Endothelial cell of umbilical vein (primary cell): ENCODE measurements at regions not wholly inside any gene's neighbourhood (a gene's known extent, or its start where the extent isn't known, plus 50 kb on each side); places are given as distances from the start of the nearest gene placed in this dataset.

ENCODE experiments used
- BruUV-seq: library from RNA; stranded (reverse); fragments of 400-500 nt; replicated peaks from 2 replicates; lab custom pipeline; 2021; lab: Mats Ljungman, UMichigan
- CTCF ChIA-PET: fragments of 300-600, 350-600 bp; sonication (Branson Sonifier 250); formaldehyde crosslinking; loops from one replicate; lab custom pipeline; 2021; ENCODE audit warnings: antibody characterized with exemption, inconsistent platforms; lab: Charles Lee
- POLR2A ChIA-PET: fragments of 300-600, 350-600 bp; sonication (Branson Sonifier 250); formaldehyde crosslinking; loops from one replicate; lab custom pipeline; 2021; ENCODE audit warnings: antibody characterized with exemption, inconsistent platforms; lab: Charles Lee
- DNase-seq: peaks from one replicate; pipeline ENCODE4 v3.0.0-alpha.2; 2011; ENCODE audit warnings: low read depth, low spot score
- FAIRE-seq: peaks from 2 replicates; lab custom pipeline; 2011; peaks lifted over from hg19 to GRCh38; lab: Jason Lieb, UNC
- H2AFZ ChIP-seq: 2 replicates; pipeline ENCODE4 v1.6.0; 2012; ENCODE audit warnings: low read depth, low read length, control low read depth, inconsistent platforms
- H3K27ac ChIP-seq: 2 replicates; pipeline ENCODE4 v1.5.1; 2011; ENCODE audit warnings: low read depth, mild to moderate bottlenecking, control low read depth, low read length, moderate library complexity; ENCODE audit not compliant: insufficient read depth
- H3K27me3 ChIP-seq, 2 experiments: 2 replicates each; pipeline versions ENCODE4 v1.6.0 to v1.6.1; 2011; ENCODE audit warnings: low read length in 2 of 2, mixed read lengths in 1 of 2; ENCODE audit not compliant: control insufficient read depth in 2 of 2, insufficient read depth in 2 of 2
- H3K36me3 ChIP-seq, 2 experiments: 2 replicates in 1 of 2; 3 replicates in 1 of 2; pipeline ENCODE4 v1.5.1; 2011; ENCODE audit warnings: low read length in 2 of 2, mild to moderate bottlenecking in 1 of 2, moderate library complexity in 1 of 2; ENCODE audit not compliant: control insufficient read depth in 2 of 2, insufficient read depth in 2 of 2; ENCODE audit errors: extremely low read depth in 1 of 2
- H3K4me1 ChIP-seq: 3 replicates; pipeline ENCODE4 v1.5.1; 2011; ENCODE audit warnings: mild to moderate bottlenecking, low read length; ENCODE audit not compliant: control insufficient read depth, insufficient read depth; ENCODE audit errors: extremely low read depth
- H3K4me2 ChIP-seq: 2 replicates; pipeline ENCODE4 v1.6.1; 2011; ENCODE audit warnings: low read length, control low read depth, mixed read lengths; ENCODE audit not compliant: insufficient read depth
- H3K4me3 ChIP-seq, 3 experiments: fragments of 200-600 bp in 1 of 3; sonication (generic), shearing (Covaris generic) in 1 of 3; replicated peaks in 1 of 3; 2 replicates each; pipeline ENCODE4 v1.5.1; 2011 to 2016; ENCODE audit warnings: control low read depth in 3 of 3, low read length in 3 of 3, mild to moderate bottlenecking in 2 of 3, inconsistent platforms in 1 of 3, low read depth in 1 of 3, moderate library complexity in 1 of 3; ENCODE audit not compliant: insufficient read depth in 1 of 3
- H3K79me2 ChIP-seq: 2 replicates; pipeline ENCODE4 v1.6.0; 2012; ENCODE audit warnings: low read length, inconsistent platforms; ENCODE audit not compliant: control insufficient read depth, insufficient read depth
- H3K9ac ChIP-seq: replicated peaks from 2 replicates; pipeline ENCODE3; 2011; ENCODE audit warnings: low read length, control low read depth; ENCODE audit not compliant: insufficient read depth; ENCODE audit errors: extremely low read depth
- H3K9me1 ChIP-seq: replicated peaks from 3 replicates; pipeline ENCODE4 v1.6.0; 2011; ENCODE audit warnings: mild to moderate bottlenecking, low read length; ENCODE audit not compliant: control insufficient read depth, insufficient read depth; ENCODE audit errors: extremely low read depth
- H3K9me3 ChIP-seq: replicated peaks from 2 replicates; pipeline ENCODE4 v1.5.1; 2012; ENCODE audit warnings: low read length, inconsistent platforms; ENCODE audit not compliant: control insufficient read depth, insufficient read depth
- H4K20me1 ChIP-seq: replicated peaks from 2 replicates; pipeline ENCODE3; 2011; ENCODE audit warnings: mild to moderate bottlenecking, low read length; ENCODE audit not compliant: control insufficient read depth, insufficient read depth; ENCODE audit errors: extremely low read depth
- EZH2 ChIP-seq: IDR thresholded peaks from 2 replicates; pipeline ENCODE4 v1.6.1; 2012; ENCODE audit warnings: borderline replicate concordance, low read depth, mild to moderate bottlenecking, moderate library complexity, low read length, inconsistent platforms; ENCODE audit not compliant: severe bottlenecking
- FOS ChIP-seq: IDR thresholded peaks from 2 replicates; pipeline ENCODE4 v1.6.1; 2011; ENCODE audit warnings: mild to moderate bottlenecking, low read length, moderate library complexity, borderline replicate concordance; ENCODE audit not compliant: insufficient read depth
- GATA2 ChIP-seq: IDR thresholded peaks from 2 replicates; pipeline ENCODE4 v1.7.0; 2011; ENCODE audit warnings: low read depth, mild to moderate bottlenecking, moderate library complexity, mixed read lengths, low read length; ENCODE audit not compliant: insufficient read length, insufficient read depth
- JUN ChIP-seq: IDR thresholded peaks from 2 replicates; pipeline ENCODE4 v1.6.1; 2011; ENCODE audit warnings: borderline replicate concordance, low read depth; ENCODE audit not compliant: insufficient read length, insufficient read depth
- MYC ChIP-seq: IDR thresholded peaks from one replicate; pipeline ENCODE4 v1.6.1; 2011; ENCODE audit warnings: mild to moderate bottlenecking, low read depth, low read length
- dilution Hi-C: fragments of 300-500 bp; cut with MboI; formaldehyde crosslinking; loops from one replicate; pipeline ENCODE4 v1.15.0; 2019; ENCODE audit warnings: low sequenced_read_pairs; ENCODE audit not compliant: extremely low pct_ligation_motif_present
- intact Hi-C: fragments of 100-400 bp; cut with micrococcal nuclease; formaldehyde crosslinking; loops from one replicate; pipeline ENCODE4 v1.10.0; 2022
- TF ChIP-seq, protein P1 (sequence below): IDR thresholded peaks from 2 replicates; pipeline ENCODE4 v1.6.1; 2011; ENCODE audit not compliant: insufficient read depth, insufficient read length
- TF ChIP-seq, protein P2 (sequence below), 2 donors: IDR thresholded peaks; 1 replicate in 1 of 2; 2 replicates in 1 of 2; pipeline ENCODE4 v1.5.1; 2011; ENCODE audit warnings: low read length in 2 of 2, mild to moderate bottlenecking in 2 of 2, moderate library complexity in 2 of 2, control low read depth in 1 of 2, inconsistent platforms in 1 of 2, low read depth in 1 of 2; ENCODE audit not compliant: insufficient read depth in 1 of 2; ENCODE audit errors: extremely low read depth in 1 of 2

GRCh38 chr4:53890461-53890860 lies 173.9 kb downstream of the CHIC2 start:
- POLR2A ChIA-PET, result no interaction called here
- H3K4me1 ChIP-seq, result no peaks in the 10 kb centered on the region
- no peak overlapping the region for H2AFZ ChIP-seq
- H3K4me2 ChIP-seq, result no peak overlapping the region
- no peak for FAIRE-seq
- peaks cover 5 to 10% of the 10 kb centered on the region in 2 experiments for H3K27me3 ChIP-seq
- H3K9ac ChIP-seq, result no peak overlapping the region
- H4K20me1 ChIP-seq, result no peaks in the 10 kb centered on the region
- no peak overlapping the region for H3K4me3 ChIP-seq
- dilution Hi-C loops, result no loop called here
- TF ChIP-seq MYC (no peak), FOS (no peak), JUN (no peak), EZH2 (no peak)
- TF ChIP-seq, protein P1, sequence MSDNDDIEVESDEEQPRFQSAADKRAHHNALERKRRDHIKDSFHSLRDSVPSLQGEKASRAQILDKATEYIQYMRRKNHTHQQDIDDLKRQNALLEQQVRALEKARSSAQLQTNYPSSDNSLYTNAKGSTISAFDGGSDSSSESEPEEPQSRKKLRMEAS, result no peak
- H3K79me2 ChIP-seq, result no peaks in the 10 kb centered on the region
- H3K36me3 ChIP-seq, result no peaks in the 10 kb centered on the region
- no peaks in the 10 kb centered on the region for H3K9me1 ChIP-seq
- CTCF ChIA-PET, result no interaction called here
- DNase-seq, result no peak
- no peaks in the 10 kb centered on the region for H3K9me3 ChIP-seq
- no TSS peak for BruUV-seq
- intact Hi-C loops, result no loop called here
- H3K27ac ChIP-seq, result no peak overlapping the region

DNA sequence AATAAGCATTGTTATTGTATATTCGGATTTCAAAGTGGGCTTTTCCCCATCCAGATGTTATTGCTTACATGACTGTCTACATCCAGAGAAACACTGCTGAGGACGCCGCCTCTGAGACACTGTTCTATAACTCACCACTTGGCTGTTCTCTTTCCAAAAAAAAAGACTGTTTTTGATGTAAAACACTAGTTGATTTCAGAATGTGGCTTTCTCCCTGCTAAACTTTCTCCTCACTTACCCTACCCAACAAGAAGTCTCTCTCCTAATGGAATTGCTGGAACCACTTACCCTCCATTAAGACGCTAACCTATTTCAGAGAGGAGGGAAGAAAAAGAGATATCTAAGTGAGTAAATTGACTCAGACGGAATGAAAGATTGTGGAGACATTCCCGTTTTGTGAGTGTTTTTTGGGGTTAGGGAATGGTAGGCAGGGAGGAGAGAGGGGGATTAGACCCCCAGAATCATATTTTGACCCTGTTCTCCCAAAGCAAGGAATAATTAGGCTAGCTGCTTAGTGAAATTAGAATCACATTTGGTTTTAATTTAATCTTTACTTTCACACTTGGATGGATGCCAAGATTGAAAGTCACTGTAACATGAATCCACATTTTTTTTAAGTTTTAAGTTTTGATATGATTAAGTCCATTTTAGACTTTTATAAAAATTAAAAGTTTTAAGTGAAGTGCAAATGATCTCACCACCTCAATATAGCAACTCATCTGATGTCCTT lies 174.9 kb downstream of the CHIC2 start:
- no peak for TF ChIP-seq GATA2
- TF ChIP-seq, protein P2, sequence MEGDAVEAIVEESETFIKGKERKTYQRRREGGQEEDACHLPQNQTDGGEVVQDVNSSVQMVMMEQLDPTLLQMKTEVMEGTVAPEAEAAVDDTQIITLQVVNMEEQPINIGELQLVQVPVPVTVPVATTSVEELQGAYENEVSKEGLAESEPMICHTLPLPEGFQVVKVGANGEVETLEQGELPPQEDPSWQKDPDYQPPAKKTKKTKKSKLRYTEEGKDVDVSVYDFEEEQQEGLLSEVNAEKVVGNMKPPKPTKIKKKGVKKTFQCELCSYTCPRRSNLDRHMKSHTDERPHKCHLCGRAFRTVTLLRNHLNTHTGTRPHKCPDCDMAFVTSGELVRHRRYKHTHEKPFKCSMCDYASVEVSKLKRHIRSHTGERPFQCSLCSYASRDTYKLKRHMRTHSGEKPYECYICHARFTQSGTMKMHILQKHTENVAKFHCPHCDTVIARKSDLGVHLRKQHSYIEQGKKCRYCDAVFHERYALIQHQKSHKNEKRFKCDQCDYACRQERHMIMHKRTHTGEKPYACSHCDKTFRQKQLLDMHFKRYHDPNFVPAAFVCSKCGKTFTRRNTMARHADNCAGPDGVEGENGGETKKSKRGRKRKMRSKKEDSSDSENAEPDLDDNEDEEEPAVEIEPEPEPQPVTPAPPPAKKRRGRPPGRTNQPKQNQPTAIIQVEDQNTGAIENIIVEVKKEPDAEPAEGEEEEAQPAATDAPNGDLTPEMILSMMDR (IDR thresholded peaks at IDR 0.05; ENCODE audit: extremely low read depth in 1 of 2, insufficient read depth in 1 of 2, low read depth in 1 of 2, low read length in 2 of 2), result no peak
- no peak for TF ChIP-seq EZH2
- intact Hi-C loops, result no loop called here
- POLR2A ChIA-PET, result no interaction called here
- H3K9me3 ChIP-seq, result no peaks in the 10 kb centered on the region
- no peaks in the 10 kb centered on the region for H3K9me1 ChIP-seq
- FAIRE-seq (no peak), DNase-seq (no peak)
- dilution Hi-C loops, result no loop called here
- H3K4me3 ChIP-seq, result no peak overlapping the region
- no peaks in the 10 kb centered on the region for H3K36me3 ChIP-seq
- no peak overlapping the region for H2AFZ ChIP-seq
- peaks cover 5 to 10% of the 10 kb centered on the region in 2 experiments for H3K27me3 ChIP-seq
- BruUV-seq, result no TSS peak
- H3K9ac ChIP-seq, result no peak overlapping the region
- H3K4me2 ChIP-seq, result no peak overlapping the region
- H3K4me1 ChIP-seq, result no peaks in the 10 kb centered on the region
- H4K20me1 ChIP-seq, result no peaks in the 10 kb centered on the region
- no peaks in the 10 kb centered on the region for H3K79me2 ChIP-seq
- H3K27ac ChIP-seq, result no peak overlapping the region
- CTCF ChIA-PET, result no interaction called here
